A549 (cell line): ENCODE measurements at regions not wholly inside any gene's neighbourhood (a gene's known extent, or its start where the extent isn't known, plus 50 kb on each side); places are given as distances from the start of the nearest gene placed in this dataset.

ENCODE experiments used
- CHD2 ChIP-seq: fragments of 150-350 bp; IDR thresholded peaks from 2 replicates; pipeline ENCODE4 v1.6.1; 2014; ENCODE audit warnings: low read length; ENCODE audit not compliant: partially characterized antibody
- POLR2A ChIP-seq: IDR thresholded peaks from 2 replicates; pipeline ENCODE4 v1.6.1; 2012; ENCODE audit warnings: mild to moderate bottlenecking, low read length
- REST ChIP-seq: fragments of 200-600 bp; sonication (generic); IDR thresholded peaks from 2 replicates; pipeline ENCODE4 v1.6.1; 2016; ENCODE audit warnings: antibody characterized with exemption, mild to moderate bottlenecking, moderate library complexity

GRCh38 chr1:234763367-234763766, 153.4 kb upstream of the IRF2BP2 start:
- TF ChIP-seq REST (no peak), CHD2 (no peak), POLR2A (no peak)
